PFSK-1 (cell line): ENCODE measurements at regions not wholly inside any gene's neighbourhood (a gene's known extent, or its start where the extent isn't known, plus 50 kb on each side); places are given as distances from the start of the nearest gene placed in this dataset.

Experiments
- FOXP2 ChIP-seq: optimal IDR thresholded peaks from 2 replicates; pipeline ENCODE3; 2011; ENCODE audit warnings: borderline replicate concordance, control low read depth, inconsistent platforms; ENCODE audit not compliant: insufficient read depth; ENCODE audit errors: extremely low read length, extremely low read depth
- POLR2AphosphoS5 ChIP-seq: IDR thresholded peaks from 2 replicates; pipeline ENCODE4 v1.6.1; 2012; ENCODE audit warnings: low read depth, mild to moderate bottlenecking, control low read depth, low read length, moderate library complexity
- SIN3A ChIP-seq: IDR thresholded peaks from 2 replicates; pipeline ENCODE4 v1.6.1; 2012; ENCODE audit warnings: mild to moderate bottlenecking, low read length, moderate library complexity, borderline replicate concordance; ENCODE audit not compliant: insufficient read depth
- TAF1 ChIP-seq: IDR thresholded peaks from 2 replicates; pipeline ENCODE4 v1.6.1; 2012; ENCODE audit warnings: low read length, control low read depth, borderline replicate concordance; ENCODE audit not compliant: insufficient read depth
- TF ChIP-seq, protein P1 (sequence below), 2 experiments: IDR thresholded peaks; 2 replicates each; pipeline versions ENCODE4 v1.6.1 to v1.8.0; 2011 to 2012; ENCODE audit warnings: low read depth in 2 of 2, low read length in 2 of 2, control low read depth in 1 of 2, inconsistent platforms in 1 of 2, mild to moderate bottlenecking in 1 of 2, moderate library complexity in 1 of 2; ENCODE audit not compliant: insufficient read depth in 1 of 2

DNA sequence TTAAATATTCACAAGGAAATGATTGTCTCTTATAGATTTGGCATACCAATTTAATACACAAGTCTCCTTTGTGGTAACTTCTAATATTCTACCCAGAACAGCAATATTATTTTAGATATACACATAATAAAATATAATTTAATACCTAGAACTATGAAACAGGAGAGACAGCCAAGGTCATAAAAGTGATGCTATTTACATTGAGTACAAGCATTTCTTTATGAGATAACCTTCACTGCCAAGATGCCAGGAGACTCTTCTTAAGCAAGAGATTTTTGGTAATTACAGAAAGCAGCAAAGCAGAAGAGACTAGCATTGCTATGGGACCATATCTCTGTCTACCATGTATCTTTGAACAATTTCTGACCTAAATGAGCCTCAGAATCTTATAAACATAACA is 764.6 kb upstream of the GHITM start:
- TF ChIP-seq TAF1 (no peak), FOXP2 (no peak), SIN3A (no peak)

DNA sequence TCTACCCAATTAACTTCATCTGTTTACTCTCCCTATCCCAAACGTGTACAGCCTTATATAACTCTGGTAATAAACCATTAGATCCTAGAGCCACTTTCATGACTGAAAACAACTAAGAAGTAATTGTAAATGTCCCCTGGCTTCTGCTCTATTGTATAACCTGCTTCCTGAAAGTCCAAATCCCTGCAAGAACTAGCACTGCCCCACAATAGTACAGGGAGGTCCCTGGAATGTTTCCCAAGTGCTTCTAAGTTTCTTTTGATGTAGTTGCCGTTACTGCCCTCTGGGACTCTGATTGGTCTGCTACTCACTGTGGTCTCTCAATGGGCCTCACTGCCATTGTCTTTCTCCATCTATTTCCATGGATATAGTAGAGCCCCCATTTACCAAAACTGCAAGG is 764.0 kb upstream of the GHITM start:
- TF ChIP-seq, protein P1, sequence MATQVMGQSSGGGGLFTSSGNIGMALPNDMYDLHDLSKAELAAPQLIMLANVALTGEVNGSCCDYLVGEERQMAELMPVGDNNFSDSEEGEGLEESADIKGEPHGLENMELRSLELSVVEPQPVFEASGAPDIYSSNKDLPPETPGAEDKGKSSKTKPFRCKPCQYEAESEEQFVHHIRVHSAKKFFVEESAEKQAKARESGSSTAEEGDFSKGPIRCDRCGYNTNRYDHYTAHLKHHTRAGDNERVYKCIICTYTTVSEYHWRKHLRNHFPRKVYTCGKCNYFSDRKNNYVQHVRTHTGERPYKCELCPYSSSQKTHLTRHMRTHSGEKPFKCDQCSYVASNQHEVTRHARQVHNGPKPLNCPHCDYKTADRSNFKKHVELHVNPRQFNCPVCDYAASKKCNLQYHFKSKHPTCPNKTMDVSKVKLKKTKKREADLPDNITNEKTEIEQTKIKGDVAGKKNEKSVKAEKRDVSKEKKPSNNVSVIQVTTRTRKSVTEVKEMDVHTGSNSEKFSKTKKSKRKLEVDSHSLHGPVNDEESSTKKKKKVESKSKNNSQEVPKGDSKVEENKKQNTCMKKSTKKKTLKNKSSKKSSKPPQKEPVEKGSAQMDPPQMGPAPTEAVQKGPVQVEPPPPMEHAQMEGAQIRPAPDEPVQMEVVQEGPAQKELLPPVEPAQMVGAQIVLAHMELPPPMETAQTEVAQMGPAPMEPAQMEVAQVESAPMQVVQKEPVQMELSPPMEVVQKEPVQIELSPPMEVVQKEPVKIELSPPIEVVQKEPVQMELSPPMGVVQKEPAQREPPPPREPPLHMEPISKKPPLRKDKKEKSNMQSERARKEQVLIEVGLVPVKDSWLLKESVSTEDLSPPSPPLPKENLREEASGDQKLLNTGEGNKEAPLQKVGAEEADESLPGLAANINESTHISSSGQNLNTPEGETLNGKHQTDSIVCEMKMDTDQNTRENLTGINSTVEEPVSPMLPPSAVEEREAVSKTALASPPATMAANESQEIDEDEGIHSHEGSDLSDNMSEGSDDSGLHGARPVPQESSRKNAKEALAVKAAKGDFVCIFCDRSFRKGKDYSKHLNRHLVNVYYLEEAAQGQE (IDR thresholded peaks at IDR 0.05; ENCODE audit: insufficient read depth in 1 of 2, low read depth in 2 of 2, low read length in 2 of 2) = no peak
- TF ChIP-seq POLR2AphosphoS5 (no peak), TAF1 (no peak), SIN3A (no peak), FOXP2 (no peak)

DNA sequence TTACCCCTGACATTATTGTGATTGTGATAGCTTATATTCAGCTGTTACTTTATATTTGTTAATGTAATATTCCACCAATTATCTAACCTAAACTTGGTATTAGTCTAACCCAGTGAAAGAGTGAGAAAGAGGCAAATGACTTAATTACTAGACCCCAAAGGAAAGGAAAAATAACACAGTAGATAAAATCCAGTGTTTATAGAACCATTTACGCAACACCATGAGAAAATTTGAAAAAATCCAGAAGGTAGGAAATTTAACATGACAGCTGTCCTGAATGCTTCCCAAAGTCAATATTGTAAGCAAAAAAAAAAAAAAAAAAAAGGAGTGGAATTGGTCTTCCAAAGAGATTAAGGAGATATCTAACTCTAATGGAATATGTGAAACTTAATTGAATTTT is 741.5 kb upstream of the GHITM start:
- TF ChIP-seq SIN3A (no peak), FOXP2 (no peak), TAF1 (no peak), POLR2AphosphoS5 (no peak)
- TF ChIP-seq, protein P1 (IDR thresholded peaks at IDR 0.05; ENCODE audit: insufficient read depth in 1 of 2, low read depth in 2 of 2, low read length in 2 of 2) = no peak

- TF ChIP-seq, protein P1 (IDR thresholded peaks at IDR 0.05; ENCODE audit: insufficient read depth in 1 of 2, low read depth in 2 of 2, low read length in 2 of 2) = no peak
- no peak for TF ChIP-seq TAF1
- no peak for TF ChIP-seq POLR2AphosphoS5
- TF ChIP-seq SIN3A = no peak
- no peak for TF ChIP-seq FOXP2
Observed at GRCh38 chr10:83410570-83410969, 728.7 kb upstream of the GHITM start.

- TF ChIP-seq POLR2AphosphoS5 = no peak
- TF ChIP-seq, protein P1 (IDR thresholded peaks at IDR 0.05; ENCODE audit: insufficient read depth in 1 of 2, low read depth in 2 of 2, low read length in 2 of 2) = no peak
- no peak for TF ChIP-seq SIN3A
- TF ChIP-seq TAF1 = no peak
- TF ChIP-seq FOXP2 = no peak
Observed at GRCh38 chr10:83425306-83425705, 714.0 kb upstream of the GHITM start.
